ENCODE measurements at regions not wholly inside any gene's neighbourhood (a gene's known extent, or its start where the extent isn't known, plus 50 kb on each side); places are given as distances from the start of the nearest gene placed in this dataset.

DNA sequence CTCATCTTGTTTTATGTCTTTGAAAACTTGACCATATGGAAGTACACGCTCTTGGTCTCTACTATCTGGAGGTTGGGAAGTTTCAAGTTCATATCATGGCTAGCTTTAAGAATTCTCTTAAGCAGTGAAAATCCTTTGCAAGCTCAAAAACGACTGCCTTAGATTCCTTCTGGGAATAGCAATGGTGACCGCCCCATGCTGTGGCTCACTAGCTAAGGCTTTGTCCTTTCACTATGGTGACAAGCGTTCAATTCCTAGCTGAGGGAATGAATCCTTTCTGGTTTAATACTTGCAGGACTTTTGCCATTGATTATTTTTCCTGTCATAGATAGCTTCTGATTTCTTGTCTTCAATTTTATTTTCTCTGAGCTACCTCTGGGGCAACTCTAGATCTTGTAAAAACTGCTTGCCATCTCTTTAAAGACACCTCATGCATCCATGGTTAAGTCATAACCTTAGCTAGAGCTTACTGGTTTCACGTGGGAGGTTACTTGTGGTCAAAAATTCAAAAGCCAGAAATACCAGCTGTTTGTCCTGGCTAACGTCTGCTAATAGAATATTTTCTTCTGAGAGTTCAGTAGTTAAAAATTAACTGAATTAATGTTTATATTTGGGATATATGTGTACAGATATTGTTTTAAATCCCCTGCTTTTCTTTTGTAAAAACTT lies 673.4 kb upstream of the CBLB start:
- POLR2A ChIA-PET: no interaction called here
- H3K4me3 ChIP-seq (ENCODE audit: low read depth, low read length): no peak overlapping the region
- TF ChIP-seq, protein P1, sequence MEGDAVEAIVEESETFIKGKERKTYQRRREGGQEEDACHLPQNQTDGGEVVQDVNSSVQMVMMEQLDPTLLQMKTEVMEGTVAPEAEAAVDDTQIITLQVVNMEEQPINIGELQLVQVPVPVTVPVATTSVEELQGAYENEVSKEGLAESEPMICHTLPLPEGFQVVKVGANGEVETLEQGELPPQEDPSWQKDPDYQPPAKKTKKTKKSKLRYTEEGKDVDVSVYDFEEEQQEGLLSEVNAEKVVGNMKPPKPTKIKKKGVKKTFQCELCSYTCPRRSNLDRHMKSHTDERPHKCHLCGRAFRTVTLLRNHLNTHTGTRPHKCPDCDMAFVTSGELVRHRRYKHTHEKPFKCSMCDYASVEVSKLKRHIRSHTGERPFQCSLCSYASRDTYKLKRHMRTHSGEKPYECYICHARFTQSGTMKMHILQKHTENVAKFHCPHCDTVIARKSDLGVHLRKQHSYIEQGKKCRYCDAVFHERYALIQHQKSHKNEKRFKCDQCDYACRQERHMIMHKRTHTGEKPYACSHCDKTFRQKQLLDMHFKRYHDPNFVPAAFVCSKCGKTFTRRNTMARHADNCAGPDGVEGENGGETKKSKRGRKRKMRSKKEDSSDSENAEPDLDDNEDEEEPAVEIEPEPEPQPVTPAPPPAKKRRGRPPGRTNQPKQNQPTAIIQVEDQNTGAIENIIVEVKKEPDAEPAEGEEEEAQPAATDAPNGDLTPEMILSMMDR (IDR thresholded peaks at IDR 0.05; ENCODE audit: insufficient read depth, low read depth, low read length): no peak
- no peaks in the 10 kb centered on the region for H3K36me3 ChIP-seq (ENCODE audit: control insufficient read depth, insufficient read depth, low read length)
- no peak for DNase-seq (ENCODE audit: low read depth)
- no peaks in the 10 kb centered on the region for H3K27me3 ChIP-seq (ENCODE audit: control insufficient read depth, insufficient read depth, low read length)
- CTCF ChIA-PET: interaction anchor here (0.5 to 1.1 kb wide), 2 partner anchors 10 to 24 kb away, joined by 3 to 4 read pairs; no protein-coding TSS in a partner anchor

DNA sequence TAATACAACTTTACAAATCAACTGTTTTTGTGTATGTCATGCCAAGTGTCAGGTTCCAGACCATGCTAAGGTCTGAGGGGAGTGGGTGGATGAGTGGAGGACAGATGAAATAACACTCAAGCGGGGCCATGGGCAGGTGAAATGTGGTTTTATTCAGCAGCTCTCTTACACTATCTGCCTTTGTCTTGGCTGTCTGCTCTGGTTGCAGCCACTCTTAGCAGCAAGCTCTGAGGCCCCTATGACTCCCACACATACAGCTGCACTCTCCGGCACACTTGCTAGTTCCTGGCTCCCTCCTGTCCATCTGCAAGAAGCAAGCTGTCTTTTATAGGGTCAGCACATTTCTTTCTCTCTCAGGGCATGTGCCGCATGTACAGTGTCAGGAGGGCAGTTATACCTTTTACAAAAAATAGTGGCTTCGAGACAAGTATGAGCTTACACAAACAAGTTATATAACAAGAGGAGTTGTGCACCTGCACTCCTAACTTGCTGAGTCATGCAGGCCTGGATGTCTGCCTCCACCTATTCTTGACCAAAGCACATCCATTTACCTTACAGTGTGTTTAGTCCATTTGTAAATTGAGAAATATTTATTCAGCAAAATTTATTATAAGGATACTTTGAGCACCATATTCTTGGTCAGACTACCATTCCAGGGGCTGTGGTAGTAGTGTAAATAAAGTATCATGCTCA lies 683.7 kb upstream of the CBLB start:
- no peaks in the 10 kb centered on the region for H3K36me3 ChIP-seq (ENCODE audit: control insufficient read depth, insufficient read depth, low read length)
- H3K27me3 ChIP-seq (ENCODE audit: control insufficient read depth, insufficient read depth, low read length): no peaks in the 10 kb centered on the region
- TF ChIP-seq, protein P1 (IDR thresholded peaks at IDR 0.05; ENCODE audit: insufficient read depth, low read depth, low read length): no peak
- ChIA-PET POLR2A (no interaction called here), CTCF (interaction anchor here (0.6 to 1.5 kb wide), 3 partner anchors 10 to 870 kb away, joined by 3 to 4 read pairs (median 3); no protein-coding TSS in a partner anchor)
- H3K4me3 ChIP-seq (ENCODE audit: low read depth, low read length): no peak overlapping the region
- no peak for DNase-seq (ENCODE audit: low read depth)

DNA sequence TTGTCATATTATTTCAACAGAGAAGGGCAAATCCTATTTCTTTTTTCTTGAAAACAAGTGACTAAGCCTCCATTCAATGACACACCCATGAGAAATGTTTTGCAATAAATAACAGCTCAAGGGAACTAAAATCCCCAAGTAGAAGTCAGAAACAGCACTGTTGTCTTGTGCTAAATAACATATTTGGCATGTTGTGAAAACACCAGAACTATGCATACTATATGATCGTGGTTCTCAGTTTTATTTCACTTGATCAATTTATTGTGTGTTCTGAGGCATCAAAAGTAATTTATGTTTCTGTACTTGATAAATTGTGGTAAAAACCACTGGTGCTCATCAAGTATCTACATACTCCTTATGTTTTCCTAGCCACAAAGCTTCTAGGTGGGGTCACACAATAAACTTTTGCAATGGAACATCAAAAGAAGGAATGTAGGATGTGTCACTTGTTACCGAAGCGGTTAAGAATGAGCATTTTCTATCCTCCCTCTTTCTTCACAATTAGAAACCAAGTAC lies 691.7 kb upstream of the CBLB start:
- POLR2A ChIA-PET: interaction anchor here (0.7 kb wide), 1 partner anchor 1065 kb away, joined by 5 read pairs; no protein-coding TSS in a partner anchor
- TF ChIP-seq, protein P1 (IDR thresholded peaks at IDR 0.05; ENCODE audit: insufficient read depth, low read depth, low read length): no peak
- H3K27me3 ChIP-seq (ENCODE audit: control insufficient read depth, insufficient read depth, low read length): no peaks in the 10 kb centered on the region
- CTCF ChIA-PET: no interaction called here
- H3K36me3 ChIP-seq (ENCODE audit: control insufficient read depth, insufficient read depth, low read length): no peaks in the 10 kb centered on the region
- H3K4me3 ChIP-seq (ENCODE audit: low read depth, low read length): no peak overlapping the region
- DNase-seq (ENCODE audit: low read depth): peak; percentile 81

DNA sequence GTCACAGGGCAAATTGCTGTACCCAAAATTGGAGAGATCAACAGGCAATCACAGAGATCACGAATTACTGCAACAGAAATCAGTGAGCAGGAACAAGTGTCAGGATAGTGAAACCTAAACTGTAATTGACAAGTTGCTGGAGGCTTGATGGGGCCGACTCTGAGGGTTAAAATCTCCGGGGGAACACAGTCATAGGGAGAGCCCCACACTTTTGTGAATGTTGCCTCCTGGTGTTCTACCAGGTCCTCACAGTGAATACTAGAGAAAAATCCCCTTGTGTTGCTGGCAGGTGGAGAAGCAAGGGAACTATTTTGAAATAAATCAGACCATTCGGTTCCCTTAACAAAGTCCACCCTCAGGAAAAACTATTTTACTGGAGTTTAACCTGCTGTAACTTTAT lies 697.5 kb upstream of the CBLB start:
- Histone ChIP-seq H3K27me3 (ENCODE audit: control insufficient read depth, insufficient read depth, low read length) (no peaks in the 10 kb centered on the region), H3K36me3 (ENCODE audit: control insufficient read depth, insufficient read depth, low read length) (no peaks in the 10 kb centered on the region), H3K4me3 (ENCODE audit: low read depth, low read length) (no peak overlapping the region)
- TF ChIP-seq, protein P1 (IDR thresholded peaks at IDR 0.05; ENCODE audit: insufficient read depth, low read depth, low read length): no peak
- ChIA-PET CTCF (interaction anchor here (1.4 kb wide), 1 partner anchor 138 kb away, joined by 3 read pairs; no protein-coding TSS in a partner anchor), POLR2A (no interaction called here)
- DNase-seq (ENCODE audit: low read depth): no peak

DNA sequence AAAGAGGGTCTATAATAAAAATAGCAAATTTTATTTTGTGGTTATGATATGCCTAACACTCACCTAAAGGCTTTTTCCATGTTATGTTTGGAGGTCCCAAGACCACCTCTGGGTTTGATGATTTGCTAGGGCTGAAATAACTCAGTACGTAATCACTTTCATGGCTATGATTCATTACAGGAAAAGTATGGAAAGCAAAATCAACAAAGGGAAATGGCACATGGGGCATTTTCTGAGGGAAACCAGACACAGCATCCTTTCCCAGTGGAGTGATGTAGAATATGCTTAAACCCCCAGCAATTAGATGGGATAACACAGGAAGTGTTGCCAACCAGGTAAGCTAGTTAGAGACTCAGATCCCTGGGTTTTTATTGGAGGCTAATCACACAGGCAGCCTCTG lies 701.6 kb upstream of the CBLB start:
- Histone ChIP-seq H3K27me3 (ENCODE audit: control insufficient read depth, insufficient read depth, low read length) (no peaks in the 10 kb centered on the region), H3K4me3 (ENCODE audit: low read depth, low read length) (no peak overlapping the region), H3K36me3 (ENCODE audit: control insufficient read depth, insufficient read depth, low read length) (no peaks in the 10 kb centered on the region)
- ChIA-PET CTCF (no interaction called here), POLR2A (no interaction called here)
- DNase-seq (ENCODE audit: low read depth): no peak
- TF ChIP-seq, protein P1 (IDR thresholded peaks at IDR 0.05; ENCODE audit: insufficient read depth, low read depth, low read length): no peak
